Pancreas (tissue), 10 donors: ENCODE measurements at regions not wholly inside any gene's neighbourhood (a gene's known extent, or its start where the extent isn't known, plus 50 kb on each side); places are given as distances from the start of the nearest gene placed in this dataset.

Experiments used
- ATAC-seq, 4 donors: fragments of 200-7000 bp; cut with Tn5 transposase; one replicate each; pipeline versions ENCODE4 v1.8.0 to v1.9.1; 2020; ENCODE audit warnings: mild to moderate bottlenecking in 4 of 4, moderate library complexity in 4 of 4
- DNase-seq, 6 donors: peaks; one replicate each; pipeline ENCODE4 v3.0.0-alpha.2; 2020
- FAIRE-seq: peaks from 2 replicates; lab custom pipeline; 2012; peaks lifted over from hg19 to GRCh38; lab: Jason Lieb, UNC
- H3K27ac ChIP-seq, 4 donors: fragments of 200-600 bp; sonication (generic); 1 replicate in 3 of 4; 2 replicates in 1 of 4; pipeline versions ENCODE4 v1.5.0 to v1.8.0; 2020
- H3K27me3 ChIP-seq, 4 donors: fragments of 200-600 bp; one replicate each; pipeline ENCODE4 v1.8.0; 2021
- H3K36me3 ChIP-seq, 3 donors: fragments of 200-600 bp; sonication (generic) in 1 of 3; one replicate each; pipeline versions ENCODE4 v1.5.0 to v1.8.0; 2020 to 2021
- H3K4me1 ChIP-seq, 3 donors: fragments of 200-600 bp; one replicate each; pipeline ENCODE4 v1.8.0; 2021
- H3K4me3 ChIP-seq, 4 donors: fragments of 200-600 bp; sonication (generic) in 2 of 4; one replicate each; pipeline versions ENCODE4 v1.5.0 to v1.8.0; 2020 to 2021
- H3K9me3 ChIP-seq, 4 donors: fragments of 200-600 bp; one replicate each; pipeline ENCODE4 v1.8.0; 2021
- CTCF ChIP-seq, 4 donors: fragments of 200-600 bp; sonication (generic) in 3 of 4; IDR thresholded peaks; one replicate each; pipeline versions ENCODE4 v1.5.0 to v1.8.0; 2021; ENCODE audit warnings: antibody characterized with exemption in 4 of 4
- WGBS, 2 donors: extraction: QIAGEN DNeasy Blood & Tissue Kit; methylation state at CpG; one replicate each; pipeline ENCODE4 v1.1.7; 2013; 5-methylcytosine and 5-hydroxymethylcytosine counted together
- intact Hi-C, 3 donors: fragments of 100-400 bp; cut with DNase I; formaldehyde crosslinking; loops; one replicate each; pipeline versions ENCODE4 v1.11.1 to v1.14.2; 2022
- donor health status: healthy with polysubstance abuse.
- donor health status: DM: no; HTN: no; CAD: no; lungs with moderate emphysema.
- donor health status: DM: no; HTN: no; CAD: no.
- donor health status: control.
- donor health status: control.
- donor health status: Bipolar disorder and iron deficiency.
- donor health status: DM: yes; HTN: yes; CAD: no.
- donor health status: DM: no; HTN: no; CAD: no.
- donor health status: DM: no; HTN: no; CAD: no.
- donor health status: DM: yes; HTN: yes; CAD: no.

- Histone ChIP-seq H3K9me3 (no peaks in the 10 kb centered on the region), H3K4me1 (no peaks in the 10 kb centered on the region), H3K27ac (no peak overlapping the region), H3K27me3 (peaks cover 0 to 2% (median 0%) of the 10 kb centered on the region in 4 donors), H3K36me3 (no peaks in the 10 kb centered on the region), H3K4me3 (no peak overlapping the region)
- DNase-seq (no peak), FAIRE-seq (no peak), ATAC-seq (peak in 2 of 4 donors; percentile 22 to 47)
- intact Hi-C loops: no loop called here
- TF ChIP-seq CTCF (IDR thresholded peaks at IDR 0.05): no peak
- WGBS, 2 donors: 28 to 33% methylated on average over 8 of the region's 8 CpGs
Observed at GRCh38 chr11:134915212-134915611, 503.2 kb upstream of the B3GAT1 start.

- no peak for FAIRE-seq
- 53 to 68% methylated on average over 12 of the region's 12 CpGs for WGBS, 2 donors
- Histone ChIP-seq H3K9me3 (no peaks in the 10 kb centered on the region), H3K27me3 (no peaks in the 10 kb centered on the region), H3K4me3 (no peak overlapping the region), H3K4me1 (no peaks in the 10 kb centered on the region), H3K27ac (no peak overlapping the region), H3K36me3 (no peaks in the 10 kb centered on the region)
- no peak for DNase-seq
- TF ChIP-seq CTCF (IDR thresholded peaks at IDR 0.05): no peak
- ATAC-seq: no peak
- intact Hi-C loops: no loop called here
Observed at GRCh38 chr11:134913999-134914590, 502.1 kb upstream of the B3GAT1 start.

GRCh38 chr11:134913391-134913790 is 501.3 kb upstream of the B3GAT1 start:
- Histone ChIP-seq H3K36me3 (no peaks in the 10 kb centered on the region), H3K27me3 (no peaks in the 10 kb centered on the region), H3K9me3 (no peaks in the 10 kb centered on the region), H3K4me1 (no peaks in the 10 kb centered on the region), H3K27ac (no peak overlapping the region), H3K4me3 (no peak overlapping the region)
- ATAC-seq (no peak), FAIRE-seq (no peak), DNase-seq (no peak)
- WGBS, 2 donors: 61 to 69% methylated on average over 18 of the region's 18 CpGs
- intact Hi-C loops: no loop called here
- TF ChIP-seq CTCF (IDR thresholded peaks at IDR 0.05): no peak

- FAIRE-seq: no peak
- H3K4me3 ChIP-seq: no peak overlapping the region
- no peaks in the 10 kb centered on the region for H3K36me3 ChIP-seq
- ATAC-seq: no peak
- intact Hi-C loops: no loop called here
- no peaks in the 10 kb centered on the region for H3K4me1 ChIP-seq
- WGBS, 2 donors: 50 to 60% methylated on average over 9 of the region's 9 CpGs
- H3K9me3 ChIP-seq: no peaks in the 10 kb centered on the region
- peaks cover 0 to 1% (median 0%) of the 10 kb centered on the region in 4 donors for H3K27me3 ChIP-seq
- DNase-seq: no peak
- no peak for TF ChIP-seq CTCF (IDR thresholded peaks at IDR 0.05)
- no peak overlapping the region for H3K27ac ChIP-seq
Observed at GRCh38 chr11:134911514-134912180, 499.6 kb upstream of the B3GAT1 start.

- no peak overlapping the region for H3K27ac ChIP-seq
- 62 to 75% methylated on average over 5 of the region's 5 CpGs for WGBS, 2 donors
- H3K27me3 ChIP-seq: peaks cover 0 to 5% (median 0%) of the 10 kb centered on the region in 4 donors
- intact Hi-C loops: no loop called here
- no peaks in the 10 kb centered on the region for H3K36me3 ChIP-seq
- no peaks in the 10 kb centered on the region for H3K9me3 ChIP-seq
- no peaks in the 10 kb centered on the region for H3K4me1 ChIP-seq
- ATAC-seq (no peak), DNase-seq (no peak), FAIRE-seq (no peak)
- no peak for TF ChIP-seq CTCF (IDR thresholded peaks at IDR 0.05)
- no peak overlapping the region for H3K4me3 ChIP-seq
Observed at GRCh38 chr11:134908583-134908982, 496.5 kb upstream of the B3GAT1 start.
